GM10248 (cell line): ENCODE measurements at regions not wholly inside any gene's neighbourhood (a gene's known extent, or its start where the extent isn't known, plus 50 kb on each side); places are given as distances from the start of the nearest gene placed in this dataset.
A peak's percentile ranks its signal among the peaks of the same experiment; 100 is the strongest.

Experiments used
- CTCF ChIA-PET: fragments of 300-600 bp; sonication (Branson Sonifier 250); formaldehyde crosslinking; extraction: SDS; loops from one replicate; lab custom pipeline; 2021; ENCODE audit warnings: antibody characterized with exemption; lab: Yijun Ruan, JAX
- POLR2A ChIA-PET: fragments of 350-650 bp; sonication (Branson Sonifier 250); formaldehyde crosslinking; extraction: SDS; loops from one replicate; lab custom pipeline; 2020; ENCODE audit warnings: antibody characterized with exemption; lab: Yijun Ruan, JAX
- DNase-seq: peaks from one replicate; pipeline ENCODE4 v3.0.0; 2012; ENCODE audit errors: extremely low spot score
- TF ChIP-seq, protein P1 (sequence below): IDR thresholded peaks from 2 replicates; pipeline ENCODE4 v1.5.1; 2012; ENCODE audit warnings: mild to moderate bottlenecking, low read depth; ENCODE audit errors: extremely low read depth, missing control alignments, control extremely low read depth

DNA sequence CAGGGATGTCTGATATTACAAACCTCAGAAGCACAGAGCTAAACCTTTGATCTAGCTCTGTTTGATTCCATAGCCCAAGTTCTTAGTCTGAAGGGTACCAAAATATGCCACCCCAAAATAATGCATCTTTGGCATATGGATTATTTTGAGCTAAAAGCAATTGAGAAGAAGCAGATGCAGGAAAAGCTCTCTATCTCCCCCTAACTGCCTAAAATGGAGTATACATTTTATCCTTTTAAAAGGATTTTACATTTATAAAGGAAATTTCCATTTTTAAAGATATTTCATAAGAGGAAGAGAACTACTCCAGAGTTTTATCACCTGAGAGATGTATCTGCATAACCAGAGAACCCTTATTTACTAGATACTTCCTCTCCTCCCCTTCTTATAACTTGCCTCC, 158.7 kb downstream of the ZNF674 start:
- CTCF ChIA-PET: interaction anchor here (1.0 to 1.7 kb wide), 2 partner anchors 18 to 22 kb away, joined by 3 to 7 read pairs; no protein-coding TSS in a partner anchor
- POLR2A ChIA-PET: no interaction called here
- TF ChIP-seq, protein P1, sequence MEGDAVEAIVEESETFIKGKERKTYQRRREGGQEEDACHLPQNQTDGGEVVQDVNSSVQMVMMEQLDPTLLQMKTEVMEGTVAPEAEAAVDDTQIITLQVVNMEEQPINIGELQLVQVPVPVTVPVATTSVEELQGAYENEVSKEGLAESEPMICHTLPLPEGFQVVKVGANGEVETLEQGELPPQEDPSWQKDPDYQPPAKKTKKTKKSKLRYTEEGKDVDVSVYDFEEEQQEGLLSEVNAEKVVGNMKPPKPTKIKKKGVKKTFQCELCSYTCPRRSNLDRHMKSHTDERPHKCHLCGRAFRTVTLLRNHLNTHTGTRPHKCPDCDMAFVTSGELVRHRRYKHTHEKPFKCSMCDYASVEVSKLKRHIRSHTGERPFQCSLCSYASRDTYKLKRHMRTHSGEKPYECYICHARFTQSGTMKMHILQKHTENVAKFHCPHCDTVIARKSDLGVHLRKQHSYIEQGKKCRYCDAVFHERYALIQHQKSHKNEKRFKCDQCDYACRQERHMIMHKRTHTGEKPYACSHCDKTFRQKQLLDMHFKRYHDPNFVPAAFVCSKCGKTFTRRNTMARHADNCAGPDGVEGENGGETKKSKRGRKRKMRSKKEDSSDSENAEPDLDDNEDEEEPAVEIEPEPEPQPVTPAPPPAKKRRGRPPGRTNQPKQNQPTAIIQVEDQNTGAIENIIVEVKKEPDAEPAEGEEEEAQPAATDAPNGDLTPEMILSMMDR: no peak
- DNase-seq: no peak

DNA sequence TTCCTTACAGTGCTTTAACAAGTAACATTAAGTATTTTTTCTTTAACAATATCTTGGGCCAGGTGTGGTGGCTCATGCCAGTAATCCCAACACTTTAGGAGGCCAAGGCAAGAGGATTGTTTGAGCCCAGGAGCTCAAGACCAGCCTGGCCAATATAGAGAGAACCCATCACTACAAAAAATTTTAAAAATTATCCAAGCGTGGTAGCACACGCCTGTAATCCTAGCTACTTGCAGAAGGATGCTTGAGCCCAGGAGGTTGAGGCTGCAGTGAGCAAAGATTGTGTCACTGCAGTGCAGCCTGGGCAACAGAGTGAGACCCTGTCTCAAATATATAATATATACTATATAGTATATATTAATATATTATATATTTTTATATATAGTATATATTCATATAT, 162.2 kb downstream of the ZNF674 start:
- ChIA-PET CTCF (interaction anchor here (1.5 to 2.9 kb wide), 2 partner anchors 25 to 710 kb away, joined by 3 to 13 read pairs; no protein-coding TSS in a partner anchor), POLR2A (no interaction called here)
- DNase-seq: no peak
- TF ChIP-seq, protein P1: no peak

DNA sequence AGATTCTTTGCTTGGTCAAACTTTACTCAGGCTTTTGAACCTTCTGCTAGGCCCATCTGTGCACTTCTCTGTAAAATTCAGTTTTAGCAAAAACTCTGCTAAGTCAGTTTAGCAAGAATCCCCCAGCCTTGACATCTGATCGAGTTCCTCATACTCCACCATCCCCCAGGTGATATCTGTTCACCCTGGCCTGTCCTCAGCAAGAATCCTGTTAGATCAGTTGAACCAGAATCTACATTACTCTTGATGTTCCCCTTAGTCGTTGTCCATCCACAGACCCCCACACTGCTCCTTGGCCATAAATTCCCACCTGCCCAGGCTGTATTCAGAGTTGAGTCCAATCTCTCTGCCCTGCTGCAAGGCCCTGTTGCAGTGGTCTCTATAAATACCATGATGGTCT, 162.6 kb downstream of the ZNF674 start:
- POLR2A ChIA-PET: no interaction called here

DNA sequence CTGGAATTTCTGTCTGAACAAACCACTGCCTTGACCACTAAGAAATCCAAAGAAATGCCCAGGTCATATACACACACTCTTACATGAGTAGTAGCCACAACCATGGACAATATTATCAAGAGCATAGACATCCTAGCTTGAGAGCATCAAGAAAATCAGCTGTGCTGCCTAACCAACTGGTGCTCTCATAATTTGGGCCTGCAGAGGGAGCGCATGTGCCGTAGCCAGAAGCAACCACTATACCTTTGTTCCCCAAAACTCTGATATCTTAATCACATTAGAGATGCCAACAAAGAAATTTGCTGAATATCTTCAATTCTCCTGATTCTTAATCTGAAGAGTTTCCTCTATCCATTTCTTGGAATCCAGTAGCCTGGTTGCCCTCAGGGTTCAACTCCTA, 163.6 kb downstream of the ZNF674 start:
- no peak for DNase-seq
- TF ChIP-seq, protein P1: peak; percentile 33
- POLR2A ChIA-PET: no interaction called here
- CTCF ChIA-PET: interaction anchor here (1.2 to 2.9 kb wide), 3 partner anchors 27 to 712 kb away, joined by 3 to 13 read pairs (median 3); no protein-coding TSS in a partner anchor

More for the DNA sequence above, 162.6 kb downstream of the ZNF674 start:
- CTCF ChIA-PET: interaction anchor here (1.5 to 2.9 kb wide), 2 partner anchors 26 to 711 kb away, joined by 3 to 13 read pairs; no protein-coding TSS in a partner anchor
- TF ChIP-seq, protein P1: no peak
- DNase-seq: no peak

DNA sequence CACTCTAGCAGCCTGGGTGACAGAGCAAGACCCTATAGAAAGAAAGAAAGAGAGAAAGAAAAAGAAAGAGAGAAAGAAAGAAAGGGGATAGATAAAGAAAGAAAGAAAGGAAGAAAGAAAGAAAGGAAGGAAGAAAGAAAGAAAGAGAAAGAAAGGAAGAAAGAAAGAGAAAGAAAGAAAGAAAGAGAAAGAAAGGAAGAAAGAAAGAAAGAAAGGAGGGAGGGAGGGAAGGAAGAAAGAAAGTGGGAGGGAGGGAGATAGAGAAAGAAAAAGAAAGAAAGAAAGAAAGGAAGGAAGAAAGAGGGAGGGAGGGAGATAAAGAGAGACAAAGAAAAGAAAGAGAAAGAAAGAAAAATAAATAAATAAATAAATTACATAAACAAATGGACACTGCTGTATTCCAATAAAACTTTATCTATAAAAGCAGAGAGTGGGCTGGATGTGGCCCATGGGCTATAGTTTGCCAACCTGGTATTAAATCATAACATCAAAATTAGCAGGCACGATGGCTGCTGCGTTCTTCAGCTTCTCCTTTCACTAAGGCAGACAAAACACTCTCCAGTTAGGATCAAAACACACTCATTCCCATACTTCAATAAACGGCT, 165.0 kb downstream of the ZNF674 start:
- DNase-seq: no peak
- ChIA-PET POLR2A (no interaction called here), CTCF (interaction anchor here (2.9 kb wide), 1 partner anchor 28 kb away, joined by 13 read pairs; no protein-coding TSS in a partner anchor)
- TF ChIP-seq, protein P1: no peak

DNA sequence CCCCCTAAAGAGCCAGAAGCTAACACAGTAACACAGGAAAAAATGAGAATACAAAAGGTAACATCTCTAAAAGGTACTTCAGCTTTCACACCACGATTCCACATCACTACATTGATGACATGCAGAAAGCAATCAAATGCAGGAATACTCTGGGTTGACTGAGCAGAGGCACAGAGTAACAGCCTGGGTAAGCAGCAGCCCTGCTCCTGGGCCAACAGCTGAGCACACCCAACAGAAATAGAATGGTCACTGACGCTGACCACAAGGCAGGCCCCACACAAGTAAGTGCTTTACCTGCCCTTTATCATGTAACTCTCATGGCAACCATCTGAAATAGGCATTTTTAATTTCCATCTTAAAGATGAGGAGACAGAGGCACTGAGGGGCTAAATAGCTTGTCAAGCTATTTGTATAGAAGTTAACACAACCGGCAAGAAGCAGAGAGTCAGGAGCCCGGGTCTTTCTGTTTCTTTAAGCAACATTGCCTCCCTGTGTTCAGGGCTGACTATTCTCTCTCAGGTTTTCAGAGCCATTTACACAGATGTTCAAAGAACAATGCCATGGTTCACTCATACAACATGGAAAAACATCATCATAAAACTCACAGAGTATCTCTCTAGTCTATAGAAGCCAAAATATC, 168.9 kb downstream of the ZNF674 start:
- peak; percentile 13 for DNase-seq
- ChIA-PET POLR2A (no interaction called here), CTCF (interaction anchor here (1.5 to 2.2 kb wide), 2 partner anchors 32 to 574 kb away, joined by 6 to 7 read pairs; no protein-coding TSS in a partner anchor)
- TF ChIP-seq, protein P1: no peak
